NOMO-1 treated with DMSO at 0.1 percent for 48 hours (cell line): ENCODE measurements at regions not wholly inside any gene's neighbourhood (a gene's known extent, or its start where the extent isn't known, plus 50 kb on each side); places are given as distances from the start of the nearest gene placed in this dataset.
"Not testable (repeated sequence)": the region's sequence is repeated elsewhere in the genome, so short reads cannot be mapped to it uniquely, and the experiment has no call there.

Experiments used
- DNase-seq: peaks from one replicate; lab custom pipeline; 2025; ENCODE audit not compliant: unreplicated experiment; lab: John Stamatoyannopoulos, UW

- DNase-seq, result no peak
Observed at GRCh38 chr11:98411777-98412176, 609.0 kb upstream of the CNTN5 start.

- no peak for DNase-seq
Observed at GRCh38 chr11:98417256-98417755, 603.4 kb upstream of the CNTN5 start.

- DNase-seq, result peak; percentile 3
Observed at GRCh38 chr11:98423933-98424332, 596.8 kb upstream of the CNTN5 start.

GRCh38 chr11:98424773-98425172 lies 596.0 kb upstream of the CNTN5 start:
- DNase-seq, result not testable (repeated sequence)

- no peak for DNase-seq
Observed at GRCh38 chr11:98431463-98432359, 589.0 kb upstream of the CNTN5 start.

- DNase-seq, result no peak
Observed at GRCh38 chr11:98434296-98434695, 586.5 kb upstream of the CNTN5 start.

- DNase-seq, result no peak
Observed at GRCh38 chr11:98453378-98453777, 567.4 kb upstream of the CNTN5 start.

- no peak for DNase-seq
Observed at GRCh38 chr11:98455500-98456307, 565.0 kb upstream of the CNTN5 start.

- DNase-seq, result no peak
Observed at GRCh38 chr11:98456308-98456680, 564.5 kb upstream of the CNTN5 start.

- DNase-seq, result no peak
Observed at GRCh38 chr11:98495016-98495415, 525.7 kb upstream of the CNTN5 start.

GRCh38 chr11:98495601-98496000 lies 525.1 kb upstream of the CNTN5 start:
- no peak for DNase-seq

GRCh38 chr11:98507208-98507607 lies 513.5 kb upstream of the CNTN5 start:
- no peak for DNase-seq

GRCh38 chr11:98512938-98513337 lies 507.8 kb upstream of the CNTN5 start:
- DNase-seq, result no peak

GRCh38 chr11:98531576-98531975 lies 489.2 kb upstream of the CNTN5 start:
- no peak for DNase-seq

GRCh38 chr11:98536023-98536422 lies 484.7 kb upstream of the CNTN5 start:
- DNase-seq, result no peak

GRCh38 chr11:98538358-98538757 lies 482.4 kb upstream of the CNTN5 start:
- DNase-seq, result not testable (repeated sequence)

- DNase-seq, result no peak
Observed at GRCh38 chr11:98545544-98546175, 475.1 kb upstream of the CNTN5 start.

- DNase-seq, result no peak
Observed at GRCh38 chr11:98549571-98549970, 471.2 kb upstream of the CNTN5 start.

- no peak for DNase-seq
Observed at GRCh38 chr11:98559961-98560360, 460.8 kb upstream of the CNTN5 start.

- no peak for DNase-seq
Observed at GRCh38 chr11:98561252-98561651, 459.5 kb upstream of the CNTN5 start.

- no peak for DNase-seq
Observed at GRCh38 chr11:98561877-98562395, 458.8 kb upstream of the CNTN5 start.
